ENCODE measurements at regions not wholly inside any gene's neighbourhood (a gene's known extent, or its start where the extent isn't known, plus 50 kb on each side); places are given as distances from the start of the nearest gene placed in this dataset.

GRCh38 chr5:28493456-28493855 lies 1455.1 kb upstream of the CDH9 start:
- DNase-seq (ENCODE audit: low read depth) = no peak
- TF ChIP-seq CTCF (IDR thresholded peaks at IDR 0.05; ENCODE audit: control insufficient read depth, insufficient read depth, low read depth, low read length, missing control alignments) = no peak
- no peak overlapping the region for H3K4me3 ChIP-seq (ENCODE audit: control insufficient read depth, low read depth, low read length)

- no peak for TF ChIP-seq CTCF (IDR thresholded peaks at IDR 0.05; ENCODE audit: control insufficient read depth, insufficient read depth, low read depth, low read length, missing control alignments)
- no peak for DNase-seq (ENCODE audit: low read depth)
- no peak overlapping the region for H3K4me3 ChIP-seq (ENCODE audit: control insufficient read depth, low read depth, low read length)
Measured at GRCh38 chr5:28488752-28489151, 1450.4 kb upstream of the CDH9 start.

GRCh38 chr5:28483327-28484025 lies 1445.1 kb upstream of the CDH9 start:
- no peak for TF ChIP-seq CTCF (IDR thresholded peaks at IDR 0.05; ENCODE audit: control insufficient read depth, insufficient read depth, low read depth, low read length, missing control alignments)
- H3K4me3 ChIP-seq (ENCODE audit: control insufficient read depth, low read depth, low read length) = no peak overlapping the region
- no peak for DNase-seq (ENCODE audit: low read depth)

GRCh38 chr5:28473531-28474107 lies 1435.2 kb upstream of the CDH9 start:
- no peak for DNase-seq (ENCODE audit: low read depth)
- H3K4me3 ChIP-seq (ENCODE audit: control insufficient read depth, low read depth, low read length) = no peak overlapping the region
- TF ChIP-seq CTCF (IDR thresholded peaks at IDR 0.05; ENCODE audit: control insufficient read depth, insufficient read depth, low read depth, low read length, missing control alignments) = no peak

GRCh38 chr5:28468166-28468565 lies 1429.8 kb upstream of the CDH9 start:
- TF ChIP-seq CTCF (IDR thresholded peaks at IDR 0.05; ENCODE audit: control insufficient read depth, insufficient read depth, low read depth, low read length, missing control alignments) = no peak
- no peak for DNase-seq (ENCODE audit: low read depth)
- H3K4me3 ChIP-seq (ENCODE audit: control insufficient read depth, low read depth, low read length) = no peak overlapping the region

GRCh38 chr5:28463728-28464127 lies 1425.3 kb upstream of the CDH9 start:
- no peak for TF ChIP-seq CTCF (IDR thresholded peaks at IDR 0.05; ENCODE audit: control insufficient read depth, insufficient read depth, low read depth, low read length, missing control alignments)
- no peak overlapping the region for H3K4me3 ChIP-seq (ENCODE audit: control insufficient read depth, low read depth, low read length)
- DNase-seq (ENCODE audit: low read depth) = no peak

Measured in AG09309 (cell line).